Hematopoietic multipotent progenitor cell treated with erythropoietin and hydrocortisone succinate and interleukin-3 and kit ligand, for 4 days (in vitro differentiated cells): ENCODE measurements at regions not wholly inside any gene's neighbourhood (a gene's known extent, or its start where the extent isn't known, plus 50 kb on each side); places are given as distances from the start of the nearest gene placed in this dataset.
"Not testable (repeated sequence)": the region's sequence is repeated elsewhere in the genome, so short reads cannot be mapped to it uniquely, and the experiment has no call there.

ENCODE experiments used
- DNase-seq: peaks from one replicate; pipeline ENCODE4 v3.0.0-alpha.2; 2015

DNA sequence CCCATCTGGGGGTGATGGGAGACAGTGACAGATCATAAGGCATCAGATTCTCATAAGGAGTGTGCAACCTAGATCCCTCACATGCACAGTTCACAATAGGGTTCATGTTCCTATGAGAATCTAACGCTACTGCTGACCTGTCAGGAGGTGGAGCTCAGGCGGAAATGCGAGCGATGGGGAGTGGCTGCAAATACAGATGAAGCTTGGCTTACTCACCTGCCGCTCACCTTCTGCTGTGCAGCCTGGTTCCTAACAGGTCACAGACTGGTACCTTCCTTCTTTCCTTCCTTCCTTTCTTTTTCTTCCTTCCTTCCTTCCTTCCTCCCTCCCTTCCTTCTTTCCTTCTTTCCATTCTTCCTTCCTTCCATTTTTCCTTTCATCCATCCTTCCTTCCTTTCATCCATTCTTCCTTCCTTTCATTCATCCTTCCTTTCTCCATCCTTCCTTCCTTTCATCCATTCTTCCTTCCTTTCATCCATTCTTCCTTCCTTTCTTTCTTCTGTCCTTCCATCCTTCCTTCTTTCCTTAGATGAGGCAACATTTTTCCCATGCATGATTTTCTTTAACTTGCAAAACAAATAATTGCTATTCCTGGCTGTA lies 370.0 kb upstream of the AUTS2 start:
- no peak for DNase-seq

DNA sequence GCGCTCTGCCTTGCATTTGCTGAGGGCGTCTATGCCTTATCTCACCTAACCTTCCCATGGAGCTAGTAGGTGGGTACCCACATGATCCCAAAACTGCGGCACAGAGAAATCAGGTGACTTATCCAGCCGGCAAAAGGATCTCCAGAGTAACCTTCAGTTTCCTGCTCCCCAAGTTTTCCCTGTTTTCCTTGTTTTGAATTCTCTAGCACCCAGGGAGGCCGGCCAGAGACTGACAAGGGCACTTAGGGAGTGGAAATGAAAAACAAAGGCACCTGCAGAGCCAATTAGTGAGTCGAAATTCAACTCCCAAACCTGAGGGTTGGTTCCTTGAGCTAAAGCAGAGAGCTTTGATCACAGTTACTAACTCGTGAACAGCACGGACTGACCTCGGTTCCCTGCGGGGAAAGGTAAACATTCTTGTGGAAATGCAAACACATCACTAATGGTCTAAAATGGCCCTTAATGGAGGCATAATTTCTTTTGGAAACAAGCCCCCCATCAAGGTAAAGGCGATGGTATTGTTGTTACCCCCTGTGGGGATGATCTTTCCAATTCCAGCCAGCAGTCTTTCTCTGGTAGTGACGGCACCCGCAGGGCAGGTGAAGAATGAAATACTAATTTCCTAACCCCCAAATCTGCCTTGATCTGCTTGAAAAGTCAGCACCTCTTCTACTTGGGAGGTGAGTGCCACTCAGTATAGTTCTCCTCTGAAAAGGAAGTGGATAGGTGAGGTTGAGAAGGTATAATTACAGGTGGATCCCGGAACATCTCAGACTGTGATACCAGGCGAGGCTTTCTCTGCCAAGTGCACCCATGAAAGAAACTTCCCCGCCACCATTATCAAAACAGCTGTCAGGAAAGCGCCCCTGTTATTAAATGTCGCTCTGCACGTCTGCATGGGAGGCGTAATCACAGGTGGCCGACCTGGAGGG lies 365.6 kb upstream of the AUTS2 start:
- DNase-seq: no peak

DNA sequence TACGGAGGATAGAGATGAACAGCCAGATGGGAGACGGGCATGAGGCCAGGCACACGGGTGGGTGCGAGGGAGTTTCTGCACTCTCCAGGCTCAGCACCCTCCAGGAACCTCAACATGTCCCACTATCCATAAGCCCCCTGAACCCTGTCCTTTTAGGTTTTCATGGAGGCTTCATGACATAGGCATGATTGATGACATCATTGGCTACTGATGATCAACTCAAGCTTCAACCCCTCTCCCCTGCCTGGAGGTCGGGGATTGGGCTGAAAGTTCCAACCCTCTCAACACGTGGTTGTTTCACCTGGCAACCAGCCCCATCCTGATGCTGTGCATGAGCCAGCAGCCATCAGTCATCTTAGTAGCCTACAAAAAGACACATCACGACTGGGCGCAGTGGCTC lies 360.7 kb upstream of the AUTS2 start:
- no peak for DNase-seq

DNA sequence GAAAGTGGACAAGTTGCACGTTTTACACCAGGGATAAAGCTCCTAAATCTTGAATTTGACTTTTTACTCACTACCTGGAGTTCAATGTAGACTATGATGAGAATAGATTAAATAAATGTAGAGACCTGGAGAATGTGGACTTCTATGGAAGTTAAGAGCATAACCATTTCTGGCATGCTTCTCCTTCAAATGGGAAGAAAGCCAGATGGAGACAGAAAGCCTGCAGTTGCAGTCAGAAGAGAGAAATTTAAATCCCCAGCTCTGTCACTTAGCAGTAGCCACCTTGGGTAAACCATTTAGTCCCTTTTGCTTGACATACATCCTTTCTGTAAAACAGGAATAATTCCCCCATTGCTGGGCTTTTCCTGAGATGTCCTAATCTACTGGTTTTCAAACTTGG lies 355.3 kb upstream of the AUTS2 start:
- no peak for DNase-seq

DNA sequence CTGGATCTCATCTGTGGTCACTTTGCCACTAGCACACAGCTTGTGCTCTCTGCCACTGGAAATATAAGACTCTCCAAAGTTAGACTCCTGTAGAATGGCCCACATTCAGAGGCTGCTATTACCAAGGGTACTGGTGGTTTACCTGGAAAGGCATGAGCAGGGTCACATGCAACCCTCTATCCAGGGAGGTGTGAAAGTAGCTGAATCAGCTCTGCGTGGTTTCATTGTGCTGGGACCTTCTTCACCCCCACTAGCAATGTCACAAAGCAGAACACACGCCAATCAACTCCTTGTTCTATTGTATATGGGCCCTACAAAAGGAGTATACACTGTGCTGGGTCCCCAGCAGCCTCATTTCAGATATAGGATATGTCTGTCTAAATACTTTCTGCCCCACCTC lies 353.6 kb upstream of the AUTS2 start:
- DNase-seq: no peak

DNA sequence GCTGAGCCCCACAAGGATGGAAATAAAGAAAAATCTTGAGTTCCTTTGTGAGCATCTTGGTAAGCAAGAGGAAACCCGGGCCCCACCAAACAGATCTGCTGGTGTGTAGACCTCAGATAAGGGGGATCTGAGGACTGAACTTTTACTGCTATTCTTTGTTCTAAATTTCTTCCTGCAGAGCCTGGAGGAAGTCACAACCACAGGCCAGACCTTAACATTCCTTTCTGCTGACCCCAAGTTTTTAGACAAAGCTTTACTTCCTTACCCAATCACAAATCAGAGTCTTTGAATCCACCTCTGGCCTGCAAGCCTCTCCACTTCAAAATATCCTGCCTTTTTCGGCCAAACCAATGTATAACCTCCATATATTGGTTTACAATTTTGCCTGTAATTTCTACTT lies 352.6 kb upstream of the AUTS2 start:
- DNase-seq: peak; percentile 16

DNA sequence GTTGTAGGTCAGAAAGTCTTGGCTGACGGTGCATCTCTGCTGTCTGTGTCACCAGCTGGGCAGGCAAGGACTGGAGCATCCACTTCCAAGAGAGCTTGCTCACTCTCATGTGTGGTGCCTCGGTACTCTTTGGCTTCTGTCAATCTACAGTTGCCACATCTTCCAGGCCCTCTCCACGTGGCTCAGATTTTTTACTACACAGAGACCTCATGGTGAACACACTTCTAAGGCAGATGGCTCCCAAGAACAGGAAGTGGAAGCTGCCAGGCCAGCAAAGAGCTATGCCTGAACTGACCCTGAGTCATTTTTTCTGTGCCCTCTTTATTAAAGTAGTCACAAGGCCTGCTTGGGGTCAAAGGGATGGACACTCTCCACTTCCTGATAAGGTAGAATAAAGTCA lies 351.5 kb upstream of the AUTS2 start:
- no peak for DNase-seq

DNA sequence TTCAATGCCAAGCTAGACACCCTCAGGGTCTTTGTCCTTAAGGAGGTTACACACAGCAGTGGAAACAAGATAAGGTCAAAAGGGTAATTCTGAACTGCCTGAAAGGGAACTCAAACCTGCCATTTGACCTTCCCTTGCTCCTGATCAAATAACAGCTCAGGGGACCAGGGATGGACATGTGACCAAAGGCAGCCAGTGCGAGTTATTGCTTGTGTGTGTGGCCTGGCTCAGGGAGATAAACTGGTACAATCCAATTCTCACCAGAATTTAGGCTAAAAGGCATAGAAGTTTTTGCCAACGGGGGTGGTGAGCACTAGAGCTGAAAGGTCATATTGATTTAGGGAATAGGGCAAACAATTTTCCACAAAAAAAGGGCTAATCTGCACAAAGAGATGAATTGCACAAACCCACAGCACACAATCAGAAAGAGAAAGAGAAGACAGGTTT lies 349.9 kb upstream of the AUTS2 start:
- not testable (repeated sequence) for DNase-seq

DNA sequence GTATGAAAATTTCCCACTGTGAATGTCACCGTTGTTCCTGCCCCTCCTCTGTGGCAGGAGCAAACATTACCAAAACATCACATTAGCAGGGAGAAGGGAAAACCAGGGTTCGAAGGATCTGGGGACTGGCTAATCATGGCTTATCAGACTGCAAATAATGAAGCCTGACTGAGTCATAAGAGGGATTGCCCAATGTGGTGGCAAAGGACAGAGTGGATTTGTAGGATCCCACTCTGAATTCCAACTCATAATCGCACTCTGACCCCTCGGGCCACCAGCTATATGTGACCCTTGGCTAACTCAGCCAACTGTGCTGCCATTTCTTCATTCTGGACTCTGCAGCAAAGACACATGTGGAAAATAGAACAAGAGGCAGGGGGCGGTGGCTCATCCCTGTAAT lies 347.3 kb upstream of the AUTS2 start:
- no peak for DNase-seq

DNA sequence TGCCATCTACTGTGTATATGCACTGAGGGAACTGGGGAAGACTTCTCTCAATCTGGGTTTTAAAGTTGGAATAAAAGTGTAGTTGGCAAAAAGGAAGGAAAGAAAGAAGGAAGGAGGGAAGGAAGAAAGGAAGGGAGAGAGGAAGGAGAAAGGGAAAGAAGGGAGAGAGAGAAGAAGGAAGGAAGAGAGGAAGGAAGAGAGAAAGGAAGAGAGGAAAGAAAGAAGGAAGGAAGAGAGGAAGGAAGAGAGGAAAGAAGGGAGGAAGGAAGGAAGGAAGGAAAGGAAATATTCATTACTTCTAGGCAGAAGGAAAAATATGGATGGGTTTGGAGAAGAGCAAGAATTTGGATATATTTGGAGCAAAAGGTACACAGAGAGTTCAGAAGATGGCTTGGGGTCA lies 343.6 kb upstream of the AUTS2 start:
- no peak for DNase-seq

DNA sequence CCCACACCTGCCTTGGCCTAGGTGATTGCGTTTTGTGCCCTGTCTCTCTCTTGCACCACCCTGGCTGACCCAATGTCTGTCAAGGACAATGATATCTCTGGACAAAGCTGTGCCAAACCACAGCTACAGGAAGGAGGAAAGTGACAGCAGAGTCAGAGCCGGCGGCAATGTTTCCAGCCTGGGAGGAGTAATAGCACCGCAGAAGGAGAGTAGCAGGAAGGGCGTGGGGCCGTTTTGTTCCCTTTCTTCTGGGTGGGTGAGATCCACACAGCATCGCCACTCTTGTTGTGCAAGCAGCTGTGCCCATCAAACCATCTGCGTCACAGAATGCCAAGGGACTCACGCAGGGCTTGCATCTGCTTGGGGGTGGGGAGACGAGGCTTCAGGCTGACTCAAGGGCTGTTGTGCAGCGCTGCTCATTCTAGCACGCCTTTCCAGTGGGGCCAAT lies 341.6 kb upstream of the AUTS2 start:
- peak; percentile 9 for DNase-seq

DNA sequence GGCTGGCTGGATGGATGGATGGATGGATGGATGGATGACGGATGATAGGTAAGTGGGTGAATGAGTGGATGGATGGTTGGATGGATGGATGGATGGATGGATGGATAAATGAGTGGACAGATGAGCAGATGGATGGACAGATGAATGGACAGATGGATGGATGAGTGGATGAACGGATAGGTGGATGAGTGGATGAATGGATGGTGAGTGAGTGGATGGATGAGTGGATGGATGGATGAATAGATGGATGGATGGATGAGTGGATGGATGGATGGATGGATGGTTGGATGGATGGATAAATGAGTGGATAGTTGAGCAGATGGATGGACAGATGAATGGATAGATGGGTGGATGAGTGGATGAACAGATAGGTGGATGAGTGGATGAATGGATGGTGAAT lies 340.7 kb upstream of the AUTS2 start:
- no peak for DNase-seq

DNA sequence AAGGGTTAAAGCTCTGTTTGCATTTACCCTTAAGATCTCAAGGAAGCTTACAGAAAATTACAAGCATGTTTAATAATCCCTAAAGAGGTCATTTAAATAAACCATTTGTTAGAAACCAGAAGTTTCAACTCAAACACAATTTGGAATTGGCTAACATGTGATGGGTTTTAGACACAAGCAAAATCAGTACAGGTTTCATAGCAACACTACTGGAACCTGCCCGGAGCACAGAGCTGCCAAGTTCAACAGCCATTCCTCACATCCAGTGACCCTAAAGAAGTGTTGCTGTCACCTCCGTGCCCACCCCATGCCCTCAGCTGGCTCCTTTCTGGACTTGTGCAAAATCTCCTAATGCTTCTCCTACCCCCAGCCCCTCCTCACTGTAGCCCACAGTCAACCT lies 338.8 kb upstream of the AUTS2 start:
- no peak for DNase-seq

DNA sequence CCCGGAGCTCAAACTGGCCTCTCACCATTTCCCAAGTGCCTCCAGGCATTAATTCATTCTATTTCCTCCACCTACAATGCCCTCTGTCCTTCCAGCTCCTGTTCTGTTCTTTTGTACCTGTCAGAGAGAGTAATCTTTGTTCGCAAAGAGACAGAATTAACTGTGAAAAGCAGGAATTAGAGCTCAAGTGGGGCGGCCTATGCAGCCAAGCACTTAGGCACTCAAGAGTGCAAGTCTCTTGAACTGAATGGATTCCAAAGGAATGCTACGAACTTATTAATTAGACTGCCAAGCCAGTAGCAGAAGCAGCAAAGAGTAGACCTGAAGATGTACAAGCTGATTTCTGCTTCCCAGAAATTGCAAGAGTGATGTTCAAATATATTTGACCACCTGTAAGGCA lies 338.3 kb upstream of the AUTS2 start:
- DNase-seq: no peak

DNA sequence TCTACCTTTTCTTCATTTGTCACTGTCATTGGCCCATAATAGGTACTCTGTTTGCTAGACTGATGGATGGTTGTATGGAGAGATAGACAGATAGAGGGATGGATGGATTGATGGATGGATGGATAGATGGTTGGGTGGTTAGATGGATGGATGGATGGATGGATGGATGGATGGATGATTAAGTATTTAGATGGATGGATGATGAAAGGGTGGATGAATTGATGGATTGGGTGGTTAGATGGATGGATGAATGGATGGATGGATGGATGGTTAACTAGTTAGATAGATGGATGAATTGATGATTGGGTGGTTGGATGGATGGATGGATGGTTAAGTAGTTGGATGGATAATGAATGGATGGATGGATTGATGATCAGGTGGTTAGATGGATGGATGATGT lies 334.7 kb upstream of the AUTS2 start:
- DNase-seq: no peak

DNA sequence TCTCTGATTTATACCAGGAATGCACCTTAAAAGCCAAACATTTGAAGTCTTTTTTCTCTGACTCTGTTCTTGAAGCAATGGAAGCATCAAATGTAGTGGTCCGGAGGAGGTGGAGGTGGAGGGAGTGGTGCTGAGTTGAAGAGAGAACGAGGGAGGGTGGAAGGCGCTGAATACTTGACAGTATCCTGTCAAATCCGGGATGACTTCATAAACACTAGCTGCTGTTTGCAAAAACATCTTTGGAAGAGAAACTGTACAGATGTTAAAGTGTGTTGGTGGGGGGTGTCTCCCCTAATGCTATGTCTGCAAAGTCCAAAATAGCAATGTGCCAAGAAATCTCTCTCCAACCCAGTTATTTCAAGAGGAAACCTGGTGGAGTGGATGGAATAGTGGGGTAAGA lies 328.5 kb upstream of the AUTS2 start:
- DNase-seq: no peak

DNA sequence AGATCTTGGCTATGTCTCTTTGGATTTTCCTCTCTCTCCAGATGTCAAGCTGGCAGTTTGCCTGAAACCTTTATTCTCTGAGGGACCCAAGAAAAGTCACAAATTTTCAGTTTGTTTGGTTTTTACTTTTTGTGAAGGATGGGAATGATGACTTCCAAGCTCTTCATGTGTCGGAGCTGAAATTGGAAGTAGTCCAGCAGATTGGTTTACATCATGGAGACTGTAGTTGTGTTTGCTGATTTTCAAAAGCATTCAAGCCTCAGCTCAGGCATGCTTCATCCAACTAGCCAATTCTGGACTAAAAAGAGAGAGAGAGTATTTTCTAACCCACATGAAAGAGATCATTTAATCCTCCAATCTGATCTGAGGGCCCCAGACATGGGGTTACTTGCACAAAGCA lies 326.2 kb upstream of the AUTS2 start:
- DNase-seq: no peak

DNA sequence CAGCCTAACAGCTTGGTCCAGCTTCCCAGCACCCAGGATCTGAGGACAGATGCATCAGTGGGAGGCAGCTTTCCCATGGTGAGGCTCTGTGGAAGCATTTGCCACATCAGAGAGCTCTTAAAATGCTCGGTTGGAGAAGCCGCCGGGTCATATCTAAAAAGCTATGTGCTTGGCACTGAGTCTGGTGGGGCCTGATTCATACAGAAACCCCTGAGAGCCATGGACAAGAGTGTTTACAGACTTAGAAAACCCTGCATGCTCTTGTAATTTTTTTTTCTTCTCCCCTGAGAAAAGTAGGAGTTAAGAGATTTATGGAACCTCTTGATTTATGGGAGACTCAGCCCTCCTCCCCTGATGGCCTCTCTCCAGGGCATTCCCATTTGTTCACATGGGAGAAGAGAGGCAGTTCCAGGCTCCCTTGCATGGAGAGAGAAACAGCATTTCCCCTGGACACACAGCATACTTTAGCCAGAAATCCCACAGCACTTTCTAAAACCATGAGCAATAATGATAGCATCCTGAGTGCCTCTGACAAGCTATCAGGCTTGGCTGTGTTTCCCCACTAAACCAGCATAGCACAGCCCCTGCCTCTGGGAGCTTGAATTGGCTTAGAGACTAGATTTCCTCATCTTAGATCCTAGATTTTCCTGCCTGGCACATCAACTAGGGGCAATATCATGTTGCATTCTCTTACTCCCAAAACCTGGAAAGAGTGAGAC lies 322.1 kb upstream of the AUTS2 start:
- no peak for DNase-seq

DNA sequence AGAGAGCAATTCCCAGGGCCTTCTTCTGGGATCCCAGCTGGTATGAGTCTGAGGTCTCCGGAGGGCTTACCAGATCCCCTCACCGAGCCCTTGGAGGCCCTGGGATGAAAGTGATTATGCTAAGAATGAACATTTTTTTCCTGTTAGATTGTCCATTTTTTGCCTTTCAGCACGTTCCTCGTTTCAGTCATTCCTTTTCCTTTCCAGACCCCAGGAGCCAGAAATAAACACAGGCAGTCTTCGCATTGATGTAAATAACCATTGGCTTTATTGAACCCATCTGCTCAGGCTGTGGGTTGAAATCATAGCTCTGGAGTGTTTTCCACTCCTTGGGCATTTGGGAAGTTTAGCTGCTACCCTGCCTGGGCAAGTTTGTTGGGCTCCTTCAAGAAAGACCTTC lies 320.9 kb upstream of the AUTS2 start:
- no peak for DNase-seq

DNA sequence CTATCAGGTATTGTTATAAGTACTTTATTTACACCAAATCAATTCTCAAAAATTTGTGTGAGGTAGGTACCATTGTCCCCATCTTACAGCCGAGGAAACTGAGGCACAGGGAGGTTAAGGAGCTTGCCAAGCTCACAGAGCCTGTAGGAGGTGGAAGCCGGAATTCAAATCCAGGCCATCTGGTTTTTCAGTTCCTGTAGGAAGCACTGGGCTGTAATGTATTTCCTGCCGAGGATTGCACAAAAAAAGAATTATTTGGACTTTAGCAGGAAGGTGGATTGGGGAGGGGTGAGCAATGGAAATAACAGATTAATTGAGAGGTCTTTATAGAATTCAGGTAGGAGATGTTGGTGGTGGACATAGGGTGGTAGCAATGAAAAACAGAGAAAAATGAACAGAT lies 315.3 kb upstream of the AUTS2 start:
- DNase-seq: no peak

DNA sequence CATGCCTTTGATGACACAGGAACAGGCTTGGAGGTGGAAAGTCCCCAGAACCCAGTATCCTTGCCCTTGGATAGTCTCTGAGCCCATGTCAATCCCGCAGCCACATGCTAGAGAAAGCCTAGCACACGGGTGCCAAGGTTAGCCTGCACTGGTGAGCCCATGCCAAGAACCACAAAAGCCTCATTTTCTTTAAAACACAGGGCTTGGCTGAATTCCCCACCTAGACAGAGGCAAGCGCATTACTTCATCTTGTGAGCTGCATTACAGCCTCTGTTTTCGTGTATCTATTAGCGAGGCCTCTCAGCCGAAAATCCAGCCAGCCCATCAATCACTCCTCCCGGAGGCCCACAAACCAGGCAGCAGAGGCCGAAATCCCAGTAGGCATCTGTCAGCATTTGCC lies 314.9 kb upstream of the AUTS2 start:
- no peak for DNase-seq

DNA sequence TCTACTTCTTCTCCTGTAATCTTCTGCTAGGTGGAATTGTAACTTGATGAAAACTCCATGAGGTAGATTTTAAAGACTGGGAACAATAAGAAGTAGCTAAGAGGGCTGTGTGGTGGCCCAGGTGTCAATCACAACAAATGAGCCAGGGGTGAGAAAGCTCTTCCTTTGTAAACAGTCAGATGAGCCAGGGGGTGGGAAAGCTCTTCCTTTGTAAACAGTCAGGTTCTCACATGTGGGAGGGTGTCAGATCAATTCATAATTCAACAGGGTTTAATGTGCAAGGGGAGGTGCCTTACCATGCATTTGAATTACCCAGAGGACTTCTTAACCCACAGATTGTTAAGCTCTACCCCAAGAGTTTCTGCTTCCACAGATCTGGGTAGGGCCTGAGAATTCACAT lies 312.4 kb upstream of the AUTS2 start:
- DNase-seq: no peak

DNA sequence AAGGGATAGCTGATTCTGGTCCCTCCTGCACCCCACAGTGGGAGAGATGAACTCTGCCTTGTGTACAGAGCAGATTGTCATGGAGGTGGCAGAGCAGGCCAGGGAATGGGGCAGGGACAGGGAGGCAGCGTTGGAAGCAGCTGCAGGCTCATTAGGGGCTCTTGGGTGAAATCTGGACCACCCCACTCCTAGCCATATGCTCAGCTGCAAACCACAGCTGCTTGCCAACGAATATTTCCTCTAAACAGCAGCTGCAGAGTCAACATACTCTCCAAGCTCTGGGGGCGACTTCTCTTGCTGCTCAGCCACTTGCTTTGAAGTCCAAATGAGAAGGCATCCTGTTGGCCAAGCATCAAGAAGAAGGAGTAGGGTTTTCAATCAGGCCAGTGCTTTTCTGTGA lies 302.3 kb upstream of the AUTS2 start:
- DNase-seq: no peak

DNA sequence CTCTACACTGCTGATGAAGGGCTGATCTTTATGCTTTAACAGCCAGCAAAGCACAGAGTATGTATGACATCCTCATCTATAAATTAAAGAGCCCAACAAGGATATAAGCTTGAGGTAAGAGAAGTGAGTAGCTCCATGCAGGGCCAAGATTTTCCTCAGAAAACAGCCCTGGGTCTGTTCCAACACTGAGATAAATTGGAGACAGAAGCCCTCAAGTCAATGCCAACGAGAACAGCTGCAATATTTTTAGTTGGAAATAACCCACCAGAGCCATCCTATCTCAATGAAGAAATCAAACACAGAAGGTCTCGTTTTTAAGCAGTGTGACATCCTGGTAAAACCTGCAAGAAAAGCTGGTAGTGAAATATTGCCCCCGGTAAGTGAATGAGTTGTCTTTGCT lies 297.0 kb upstream of the AUTS2 start:
- DNase-seq: no peak
